Mammary epithelial cell (primary cell): ENCODE measurements at regions not wholly inside any gene's neighbourhood (a gene's known extent, or its start where the extent isn't known, plus 50 kb on each side); places are given as distances from the start of the nearest gene placed in this dataset.

Source experiments
- EZH2 ChIP-seq: IDR thresholded peaks from 2 replicates; pipeline ENCODE4 v1.6.1; 2012; ENCODE audit warnings: low read length, inconsistent platforms, borderline replicate concordance
- TF ChIP-seq, protein P1 (sequence below), 2 donors: IDR thresholded peaks in 1 of 2; conservative IDR thresholded peaks in 1 of 2; 2 replicates each; pipeline ENCODE4 v1.5.1; 2011 to 2012; ENCODE audit warnings: inconsistent platforms in 2 of 2, low read length in 2 of 2, mild to moderate bottlenecking in 2 of 2, control low read depth in 1 of 2, low read depth in 1 of 2; ENCODE audit not compliant: insufficient read depth in 1 of 2; ENCODE audit errors: extremely low read depth in 1 of 2

DNA sequence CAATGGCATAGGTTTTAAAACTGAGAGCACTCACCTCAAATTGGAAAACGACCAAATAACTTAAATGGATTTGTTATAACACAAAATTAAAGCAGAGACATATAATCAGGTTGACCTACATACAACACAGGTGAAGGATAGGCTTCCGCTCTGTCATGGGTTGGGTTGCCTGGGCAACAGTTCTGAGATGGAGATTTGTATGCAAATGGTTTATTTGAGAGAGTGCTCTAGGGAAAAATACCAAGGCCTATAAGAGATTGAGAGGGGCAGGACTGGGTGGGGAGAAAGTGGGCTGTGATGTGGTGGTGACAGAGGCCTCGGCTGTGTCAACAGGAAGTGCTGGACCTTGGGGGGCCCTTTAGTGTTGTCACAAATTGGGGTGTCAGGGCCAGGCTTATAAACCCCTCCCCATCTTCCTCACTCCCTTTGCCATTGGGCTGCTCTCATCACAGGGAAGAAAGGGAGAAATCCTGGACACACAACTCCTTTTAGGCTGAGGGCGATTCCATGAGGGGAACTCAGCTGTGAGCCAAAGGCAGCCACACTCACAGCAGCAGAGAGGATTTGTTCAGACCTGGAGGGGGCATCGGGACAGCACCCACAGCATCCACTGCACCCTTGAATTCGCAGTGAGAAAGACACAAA lies 105.4 kb upstream of the LYZL1 start:
- TF ChIP-seq, protein P1, sequence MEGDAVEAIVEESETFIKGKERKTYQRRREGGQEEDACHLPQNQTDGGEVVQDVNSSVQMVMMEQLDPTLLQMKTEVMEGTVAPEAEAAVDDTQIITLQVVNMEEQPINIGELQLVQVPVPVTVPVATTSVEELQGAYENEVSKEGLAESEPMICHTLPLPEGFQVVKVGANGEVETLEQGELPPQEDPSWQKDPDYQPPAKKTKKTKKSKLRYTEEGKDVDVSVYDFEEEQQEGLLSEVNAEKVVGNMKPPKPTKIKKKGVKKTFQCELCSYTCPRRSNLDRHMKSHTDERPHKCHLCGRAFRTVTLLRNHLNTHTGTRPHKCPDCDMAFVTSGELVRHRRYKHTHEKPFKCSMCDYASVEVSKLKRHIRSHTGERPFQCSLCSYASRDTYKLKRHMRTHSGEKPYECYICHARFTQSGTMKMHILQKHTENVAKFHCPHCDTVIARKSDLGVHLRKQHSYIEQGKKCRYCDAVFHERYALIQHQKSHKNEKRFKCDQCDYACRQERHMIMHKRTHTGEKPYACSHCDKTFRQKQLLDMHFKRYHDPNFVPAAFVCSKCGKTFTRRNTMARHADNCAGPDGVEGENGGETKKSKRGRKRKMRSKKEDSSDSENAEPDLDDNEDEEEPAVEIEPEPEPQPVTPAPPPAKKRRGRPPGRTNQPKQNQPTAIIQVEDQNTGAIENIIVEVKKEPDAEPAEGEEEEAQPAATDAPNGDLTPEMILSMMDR (conservative IDR thresholded peaks at IDR 0.05 in 1 of 2, IDR thresholded peaks at IDR 0.05 in 1 of 2; ENCODE audit: extremely low read depth in 1 of 2, insufficient read depth in 1 of 2, low read depth in 1 of 2, low read length in 2 of 2): no peak
- no peak for TF ChIP-seq EZH2
